ENCODE measurements at regions not wholly inside any gene's neighbourhood (a gene's known extent, or its start where the extent isn't known, plus 50 kb on each side); places are given as distances from the start of the nearest gene placed in this dataset.

GRCh38 chr7:42471573-42472174 is 234.7 kb upstream of the GLI3 start:
- DNase-seq (ENCODE audit: low read depth, low spot score) = no peak
- no peak overlapping the region for H3K27ac ChIP-seq

- H3K27ac ChIP-seq = no peak overlapping the region
- DNase-seq (ENCODE audit: low read depth, low spot score) = no peak
Measured at GRCh38 chr7:42469341-42469740, 232.3 kb upstream of the GLI3 start.

DNA sequence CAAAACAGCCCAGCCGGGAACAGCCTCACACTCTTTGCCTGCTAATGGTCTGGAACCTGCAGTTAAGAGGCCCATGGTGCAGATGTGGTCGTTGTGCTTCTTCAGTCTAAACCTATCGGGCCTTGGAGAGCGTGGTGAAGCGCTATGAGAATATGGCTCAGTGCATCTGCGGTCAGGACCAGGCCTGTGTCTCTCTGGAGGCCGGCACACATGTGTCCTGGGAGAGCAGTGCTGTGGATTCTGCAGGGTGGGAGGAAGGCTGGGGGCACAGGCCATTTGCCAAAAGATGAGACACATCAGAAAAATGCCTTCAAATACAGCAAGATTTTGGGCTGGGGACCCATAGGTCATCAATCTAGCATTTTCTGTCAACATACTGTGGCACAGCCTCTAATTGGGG is 231.5 kb upstream of the GLI3 start:
- no peak overlapping the region for H3K27ac ChIP-seq
- DNase-seq (ENCODE audit: low read depth, low spot score) = no peak

DNA sequence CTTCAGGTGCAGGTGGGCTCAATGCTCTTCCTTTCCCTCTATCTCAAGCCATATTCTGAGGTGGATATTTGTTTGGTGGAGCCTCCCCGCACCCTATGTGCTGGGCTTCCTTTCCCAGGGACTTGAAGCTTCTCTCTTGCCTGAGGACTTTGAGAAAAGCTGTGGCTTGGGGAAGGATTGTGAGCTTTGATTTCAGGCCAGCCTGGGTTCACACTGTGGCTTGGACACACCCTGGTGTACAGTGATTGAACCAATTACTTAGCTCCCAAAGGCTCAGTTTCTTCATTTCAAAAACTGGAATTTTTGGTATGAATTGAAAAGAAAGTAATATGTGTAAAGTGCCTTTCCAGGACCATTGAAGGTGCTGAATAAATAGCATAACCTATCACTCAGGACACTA is 224.5 kb upstream of the GLI3 start:
- no peak overlapping the region for H3K27ac ChIP-seq
- no peak for DNase-seq (ENCODE audit: low read depth, low spot score)

- DNase-seq (ENCODE audit: low read depth, low spot score) = no peak
- H3K27ac ChIP-seq = no peak overlapping the region
Measured at GRCh38 chr7:42460933-42461332, 223.9 kb upstream of the GLI3 start.

- no peak overlapping the region for H3K27ac ChIP-seq
- DNase-seq (ENCODE audit: low read depth, low spot score) = no peak
Measured at GRCh38 chr7:42460148-42460547, 223.1 kb upstream of the GLI3 start.

GRCh38 chr7:42457663-42458062 is 220.7 kb upstream of the GLI3 start:
- H3K27ac ChIP-seq = no peak overlapping the region
- DNase-seq (ENCODE audit: low read depth, low spot score) = no peak

GRCh38 chr7:42456756-42457276 is 219.8 kb upstream of the GLI3 start:
- DNase-seq (ENCODE audit: low read depth, low spot score) = no peak
- no peak overlapping the region for H3K27ac ChIP-seq

DNA sequence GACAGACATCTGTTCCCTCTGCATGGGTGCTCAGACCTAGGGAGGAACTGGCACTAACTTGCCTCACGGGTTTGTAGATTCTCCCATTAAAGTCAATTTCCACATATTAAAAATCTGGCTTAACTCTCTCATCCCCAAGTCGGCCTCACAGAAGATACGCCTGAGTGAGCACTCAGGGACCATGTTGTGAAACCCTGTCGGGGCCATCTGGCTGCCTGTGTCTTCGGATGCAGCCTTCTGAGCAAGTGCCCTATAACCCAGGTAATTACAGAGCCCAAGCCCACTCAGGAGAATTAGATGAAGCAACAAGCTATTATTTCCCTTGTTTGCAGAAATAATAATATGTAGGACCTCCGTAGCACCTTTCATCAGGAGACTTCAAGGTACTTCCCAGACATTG is 219.3 kb upstream of the GLI3 start:
- H3K27ac ChIP-seq = no peak overlapping the region
- no peak for DNase-seq (ENCODE audit: low read depth, low spot score)

DNA sequence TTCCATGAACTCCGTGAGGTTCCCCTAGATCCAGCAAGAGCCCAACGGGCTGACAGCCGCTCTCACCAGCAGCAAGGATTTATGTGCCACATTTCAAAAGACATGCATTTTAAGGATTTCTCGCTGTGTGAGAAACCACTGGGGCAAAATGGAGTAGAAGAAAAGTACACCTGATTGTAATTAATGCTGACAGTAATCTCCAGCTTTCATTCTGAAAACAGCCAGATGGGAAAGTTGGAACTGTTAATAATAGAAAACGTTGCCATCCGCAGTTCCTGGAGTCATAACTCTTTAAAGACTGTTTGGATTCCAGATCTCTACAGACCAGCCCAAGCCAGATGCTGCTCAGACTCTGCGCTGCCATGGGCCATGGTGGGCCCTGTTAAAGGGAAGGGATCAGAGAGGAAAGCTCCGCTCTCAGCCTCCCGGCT is 216.9 kb upstream of the GLI3 start:
- no peak for DNase-seq (ENCODE audit: low read depth, low spot score)
- H3K27ac ChIP-seq = no peak overlapping the region

DNA sequence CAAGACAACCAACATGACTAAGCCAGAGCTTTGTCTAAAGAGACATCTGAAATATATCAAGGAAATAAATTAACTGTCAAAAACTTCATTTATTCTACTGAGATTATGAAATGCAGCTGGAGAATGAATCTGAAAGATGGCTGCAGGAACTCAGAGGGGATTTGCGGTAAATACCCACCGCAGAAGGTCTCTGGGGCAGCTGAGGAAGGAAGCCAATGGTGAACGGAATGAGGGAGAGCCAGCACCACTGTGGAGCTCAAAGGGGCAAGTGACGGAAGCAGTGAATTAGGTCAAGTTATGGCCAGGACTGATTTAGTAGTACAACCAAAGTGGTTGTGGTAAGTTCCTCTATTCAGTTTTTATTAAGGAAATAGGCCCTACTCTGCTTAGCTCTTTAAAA is 215.3 kb upstream of the GLI3 start:
- no peak for DNase-seq (ENCODE audit: low read depth, low spot score)
- H3K27ac ChIP-seq = no peak overlapping the region

- H3K27ac ChIP-seq = no peak overlapping the region
- no peak for DNase-seq (ENCODE audit: low read depth, low spot score)
Measured at GRCh38 chr7:42449431-42449830, 212.4 kb upstream of the GLI3 start.

- no peak for DNase-seq (ENCODE audit: low read depth, low spot score)
- H3K27ac ChIP-seq = no peak overlapping the region
Measured at GRCh38 chr7:42448901-42449300, 211.9 kb upstream of the GLI3 start.

GRCh38 chr7:42445691-42446090 is 208.7 kb upstream of the GLI3 start:
- no peak for DNase-seq (ENCODE audit: low read depth, low spot score)
- H3K27ac ChIP-seq = no peak overlapping the region

DNA sequence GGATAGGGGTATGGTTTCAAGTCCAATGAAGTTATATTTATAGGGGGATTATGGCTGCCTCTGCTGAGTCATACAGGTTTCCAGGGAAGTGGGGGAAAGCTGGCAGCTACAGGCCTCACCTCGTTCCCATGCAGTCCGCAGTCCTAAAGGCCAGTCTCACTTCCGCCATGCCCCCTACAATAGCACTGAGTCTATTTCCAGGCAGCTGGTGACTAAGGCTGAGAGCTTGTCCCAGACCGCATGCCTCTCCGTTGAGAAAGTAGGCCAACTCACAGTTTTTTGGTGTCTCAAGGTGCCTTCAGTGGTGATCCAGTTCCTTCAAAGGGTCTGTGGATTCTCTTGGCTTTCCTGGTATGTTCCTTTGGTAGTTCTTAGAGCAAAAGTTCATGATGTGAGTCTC is 203.9 kb upstream of the GLI3 start:
- H3K27ac ChIP-seq = no peak overlapping the region

DNA sequence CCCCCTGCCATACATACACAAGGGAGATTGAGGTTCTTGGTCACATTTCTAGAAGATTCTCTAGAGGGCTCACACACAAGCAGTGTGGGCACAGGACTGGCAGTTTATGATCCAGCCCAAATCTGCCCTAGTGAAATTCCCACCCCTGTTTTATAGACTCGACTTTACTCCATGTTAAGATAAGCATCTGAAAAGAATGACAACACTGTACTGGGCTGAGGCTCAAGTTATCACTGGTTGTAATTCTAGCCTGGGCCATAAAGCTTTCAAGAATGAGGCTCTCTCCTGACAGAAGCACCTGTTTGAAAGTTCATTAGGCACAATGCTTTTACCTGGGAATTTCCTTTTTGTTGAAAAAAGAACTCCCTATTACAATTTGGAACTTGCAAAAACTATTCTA is 195.6 kb upstream of the GLI3 start:
- no peak for DNase-seq (ENCODE audit: low read depth, low spot score)
- H3K27ac ChIP-seq = no peak overlapping the region

More for the DNA sequence above, 203.9 kb upstream of the GLI3 start:
- no peak for DNase-seq (ENCODE audit: low read depth, low spot score)

GRCh38 chr7:42431873-42432272 is 194.9 kb upstream of the GLI3 start:
- H3K27ac ChIP-seq = no peak overlapping the region
- no peak for DNase-seq (ENCODE audit: low read depth, low spot score)

GRCh38 chr7:42429339-42429738 is 192.3 kb upstream of the GLI3 start:
- no peak overlapping the region for H3K27ac ChIP-seq
- DNase-seq (ENCODE audit: low read depth, low spot score) = no peak

DNA sequence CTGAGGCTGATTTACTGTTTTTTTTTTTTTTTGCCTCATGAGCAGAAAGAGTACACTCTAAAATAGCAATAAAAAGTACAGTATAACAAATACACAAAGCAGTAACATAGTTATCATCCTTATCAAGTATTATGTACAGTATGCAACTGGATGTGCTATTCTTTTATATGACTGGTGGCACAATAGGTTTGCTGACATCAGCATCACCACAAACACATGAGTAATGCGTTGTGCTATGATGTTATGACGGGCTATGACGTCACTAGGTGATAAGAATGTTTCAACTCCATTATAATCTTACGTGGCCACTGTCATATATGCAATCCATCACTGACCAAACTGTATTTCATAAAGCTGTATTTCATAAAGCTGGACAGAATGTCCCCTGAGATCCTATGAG is 189.2 kb upstream of the GLI3 start:
- no peak for DNase-seq (ENCODE audit: low read depth, low spot score)
- no peak overlapping the region for H3K27ac ChIP-seq

GRCh38 chr7:42414941-42415505 is 178.0 kb upstream of the GLI3 start:
- DNase-seq (ENCODE audit: low read depth, low spot score) = no peak
- no peak overlapping the region for H3K27ac ChIP-seq

GRCh38 chr7:42414028-42414427 is 177.0 kb upstream of the GLI3 start:
- DNase-seq (ENCODE audit: low read depth, low spot score) = no peak
- H3K27ac ChIP-seq = no peak overlapping the region

- no peak for DNase-seq (ENCODE audit: low read depth, low spot score)
- no peak overlapping the region for H3K27ac ChIP-seq
Measured at GRCh38 chr7:42409296-42409695, 172.3 kb upstream of the GLI3 start.
